Tibial nerve (tissue), 3 donors: ENCODE measurements at regions not wholly inside any gene's neighbourhood (a gene's known extent, or its start where the extent isn't known, plus 50 kb on each side); places are given as distances from the start of the nearest gene placed in this dataset.

ENCODE experiments used
- POLR2A ChIP-seq, 2 donors: fragments of 450-650 bp; IDR thresholded peaks; one replicate each; pipeline ENCODE4 v1.6.1; 2017; ENCODE audit warnings: antibody characterized with exemption in 2 of 2, mild to moderate bottlenecking in 2 of 2, moderate library complexity in 2 of 2
- TF ChIP-seq, protein P1 (sequence below), 5 experiments: fragments of 200-600 bp in 3 of 5; fragments of 450-650 bp in 2 of 5; sonication (generic) in 3 of 5; IDR thresholded peaks; one replicate each; pipeline ENCODE4 v1.5.1; 2016 to 2019; ENCODE audit warnings: antibody characterized with exemption in 5 of 5, mild to moderate bottlenecking in 3 of 5, moderate library complexity in 2 of 5

DNA sequence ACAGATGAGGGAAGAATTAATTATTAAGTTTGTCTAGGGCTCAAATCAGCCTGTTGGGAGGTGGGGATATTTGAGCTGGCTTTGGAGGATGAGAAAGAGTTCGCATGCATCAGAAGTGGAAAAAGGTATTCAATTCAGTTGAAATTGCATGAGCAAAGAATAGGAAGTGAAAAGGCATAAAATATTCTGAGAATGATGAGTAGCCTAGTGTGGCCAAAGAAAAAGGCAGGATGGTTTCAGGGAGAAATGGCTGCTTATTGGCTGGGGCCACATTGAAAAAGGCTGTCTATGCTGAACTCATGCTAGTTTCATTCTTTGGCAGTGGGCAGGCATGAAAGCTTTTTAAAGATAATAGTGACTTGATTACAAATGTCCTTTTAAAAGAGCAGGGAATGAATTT lies 235.4 kb upstream of the RIOK2 start:
- TF ChIP-seq, protein P1, sequence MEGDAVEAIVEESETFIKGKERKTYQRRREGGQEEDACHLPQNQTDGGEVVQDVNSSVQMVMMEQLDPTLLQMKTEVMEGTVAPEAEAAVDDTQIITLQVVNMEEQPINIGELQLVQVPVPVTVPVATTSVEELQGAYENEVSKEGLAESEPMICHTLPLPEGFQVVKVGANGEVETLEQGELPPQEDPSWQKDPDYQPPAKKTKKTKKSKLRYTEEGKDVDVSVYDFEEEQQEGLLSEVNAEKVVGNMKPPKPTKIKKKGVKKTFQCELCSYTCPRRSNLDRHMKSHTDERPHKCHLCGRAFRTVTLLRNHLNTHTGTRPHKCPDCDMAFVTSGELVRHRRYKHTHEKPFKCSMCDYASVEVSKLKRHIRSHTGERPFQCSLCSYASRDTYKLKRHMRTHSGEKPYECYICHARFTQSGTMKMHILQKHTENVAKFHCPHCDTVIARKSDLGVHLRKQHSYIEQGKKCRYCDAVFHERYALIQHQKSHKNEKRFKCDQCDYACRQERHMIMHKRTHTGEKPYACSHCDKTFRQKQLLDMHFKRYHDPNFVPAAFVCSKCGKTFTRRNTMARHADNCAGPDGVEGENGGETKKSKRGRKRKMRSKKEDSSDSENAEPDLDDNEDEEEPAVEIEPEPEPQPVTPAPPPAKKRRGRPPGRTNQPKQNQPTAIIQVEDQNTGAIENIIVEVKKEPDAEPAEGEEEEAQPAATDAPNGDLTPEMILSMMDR (IDR thresholded peaks at IDR 0.05) = no peak
- no peak for TF ChIP-seq POLR2A (IDR thresholded peaks at IDR 0.05)
